ENCODE measurements at regions not wholly inside any gene's neighbourhood (a gene's known extent, or its start where the extent isn't known, plus 50 kb on each side); places are given as distances from the start of the nearest gene placed in this dataset.

GRCh38 chr5:58346041-58346440 is 113.8 kb downstream of the PLK2 start:
- H3K4me3 ChIP-seq (ENCODE audit: low read length): no peak overlapping the region
- TF ChIP-seq, protein P1, sequence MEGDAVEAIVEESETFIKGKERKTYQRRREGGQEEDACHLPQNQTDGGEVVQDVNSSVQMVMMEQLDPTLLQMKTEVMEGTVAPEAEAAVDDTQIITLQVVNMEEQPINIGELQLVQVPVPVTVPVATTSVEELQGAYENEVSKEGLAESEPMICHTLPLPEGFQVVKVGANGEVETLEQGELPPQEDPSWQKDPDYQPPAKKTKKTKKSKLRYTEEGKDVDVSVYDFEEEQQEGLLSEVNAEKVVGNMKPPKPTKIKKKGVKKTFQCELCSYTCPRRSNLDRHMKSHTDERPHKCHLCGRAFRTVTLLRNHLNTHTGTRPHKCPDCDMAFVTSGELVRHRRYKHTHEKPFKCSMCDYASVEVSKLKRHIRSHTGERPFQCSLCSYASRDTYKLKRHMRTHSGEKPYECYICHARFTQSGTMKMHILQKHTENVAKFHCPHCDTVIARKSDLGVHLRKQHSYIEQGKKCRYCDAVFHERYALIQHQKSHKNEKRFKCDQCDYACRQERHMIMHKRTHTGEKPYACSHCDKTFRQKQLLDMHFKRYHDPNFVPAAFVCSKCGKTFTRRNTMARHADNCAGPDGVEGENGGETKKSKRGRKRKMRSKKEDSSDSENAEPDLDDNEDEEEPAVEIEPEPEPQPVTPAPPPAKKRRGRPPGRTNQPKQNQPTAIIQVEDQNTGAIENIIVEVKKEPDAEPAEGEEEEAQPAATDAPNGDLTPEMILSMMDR (conservative IDR thresholded peaks at IDR 0.05; ENCODE audit: low read depth, low read length): no peak
- no peak for DNase-seq (ENCODE audit: low read depth)

DNA sequence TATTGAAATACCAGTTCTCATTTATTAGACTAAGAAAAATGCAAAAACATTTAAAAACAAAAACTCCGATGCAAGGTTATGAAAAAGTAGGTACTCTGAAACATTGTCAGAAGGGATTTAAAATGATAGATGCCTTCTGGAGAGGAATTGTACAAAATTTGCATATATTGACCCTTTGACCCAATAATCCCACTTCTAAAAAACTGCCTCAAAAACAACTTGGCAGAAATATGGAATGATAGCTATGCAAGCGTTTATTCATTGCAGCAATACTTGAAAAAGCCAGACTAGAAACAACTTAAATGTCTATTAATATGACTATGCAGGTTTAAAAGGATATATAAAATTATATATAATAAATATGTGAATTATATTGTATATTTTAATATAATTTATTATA is 118.4 kb downstream of the PLK2 start:
- TF ChIP-seq, protein P1 (conservative IDR thresholded peaks at IDR 0.05; ENCODE audit: low read depth, low read length): no peak
- peak; percentile 59 for DNase-seq (ENCODE audit: low read depth)
- H3K4me3 ChIP-seq (ENCODE audit: low read length): no peak overlapping the region

GRCh38 chr5:58335518-58335917 is 124.4 kb downstream of the PLK2 start:
- DNase-seq (ENCODE audit: low read depth): no peak
- no peak overlapping the region for H3K4me3 ChIP-seq (ENCODE audit: low read length)
- TF ChIP-seq, protein P1 (conservative IDR thresholded peaks at IDR 0.05; ENCODE audit: low read depth, low read length): peak; percentile 33

- DNase-seq (ENCODE audit: low read depth): no peak
- TF ChIP-seq, protein P1 (conservative IDR thresholded peaks at IDR 0.05; ENCODE audit: low read depth, low read length): no peak
- no peak overlapping the region for H3K4me3 ChIP-seq (ENCODE audit: low read length)
Measured at GRCh38 chr5:58334035-58334434, 125.9 kb downstream of the PLK2 start.

DNA sequence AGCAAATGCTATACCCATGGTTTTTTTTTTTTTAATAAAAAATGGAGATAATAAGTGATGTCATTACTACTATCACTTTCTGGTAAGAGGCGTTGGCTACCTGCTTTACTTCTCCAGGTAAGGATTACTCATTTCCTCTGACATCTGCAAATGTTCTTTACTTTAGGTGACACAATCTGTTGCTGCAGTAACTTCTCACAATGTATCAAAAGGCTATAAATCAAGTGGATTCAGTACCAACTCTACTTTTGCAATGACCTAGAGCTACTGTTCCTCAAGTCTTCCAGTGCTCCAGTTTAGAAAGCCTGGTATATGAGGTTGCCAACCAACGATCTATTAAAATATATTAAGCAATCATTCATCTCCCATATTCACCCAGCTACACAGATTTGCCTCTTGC is 129.1 kb downstream of the PLK2 start:
- TF ChIP-seq, protein P1 (conservative IDR thresholded peaks at IDR 0.05; ENCODE audit: low read depth, low read length): no peak
- DNase-seq (ENCODE audit: low read depth): no peak
- H3K4me3 ChIP-seq (ENCODE audit: low read length): no peak overlapping the region

- TF ChIP-seq, protein P1 (conservative IDR thresholded peaks at IDR 0.05; ENCODE audit: low read depth, low read length): no peak
- H3K4me3 ChIP-seq (ENCODE audit: low read length): no peak overlapping the region
- DNase-seq (ENCODE audit: low read depth): no peak
Measured at GRCh38 chr5:58327289-58327688, 132.6 kb downstream of the PLK2 start.

GRCh38 chr5:58326022-58326421 is 133.9 kb downstream of the PLK2 start:
- H3K4me3 ChIP-seq (ENCODE audit: low read length): no peak overlapping the region
- DNase-seq (ENCODE audit: low read depth): no peak
- TF ChIP-seq, protein P1 (conservative IDR thresholded peaks at IDR 0.05; ENCODE audit: low read depth, low read length): no peak

Data from retinal pigment epithelial cell (primary cell).